PC-9 (cell line): ENCODE measurements at regions not wholly inside any gene's neighbourhood (a gene's known extent, or its start where the extent isn't known, plus 50 kb on each side); places are given as distances from the start of the nearest gene placed in this dataset.

ENCODE experiments used
- CTCF ChIP-seq: fragments of 200-600 bp; sonication (generic); conservative IDR thresholded peaks from 2 replicates; pipeline ENCODE4 v1.6.1; 2017; ENCODE audit warnings: mixed run types, antibody characterized with exemption, mild to moderate bottlenecking, moderate library complexity
- EZH2 ChIP-seq: fragments of 200-600 bp; sonication (generic); IDR thresholded peaks from 2 replicates; pipeline ENCODE4 v1.8.0; 2017; ENCODE audit warnings: antibody characterized with exemption, low read depth

GRCh38 chr7:155992107-155992506 is 179.8 kb upstream of the SHH start:
- no peak for TF ChIP-seq CTCF
- no peak for TF ChIP-seq EZH2
